ENCODE measurements at regions not wholly inside any gene's neighbourhood (a gene's known extent, or its start where the extent isn't known, plus 50 kb on each side); places are given as distances from the start of the nearest gene placed in this dataset.
A peak's percentile ranks its signal among the peaks of the same experiment; 100 is the strongest.

DNA sequence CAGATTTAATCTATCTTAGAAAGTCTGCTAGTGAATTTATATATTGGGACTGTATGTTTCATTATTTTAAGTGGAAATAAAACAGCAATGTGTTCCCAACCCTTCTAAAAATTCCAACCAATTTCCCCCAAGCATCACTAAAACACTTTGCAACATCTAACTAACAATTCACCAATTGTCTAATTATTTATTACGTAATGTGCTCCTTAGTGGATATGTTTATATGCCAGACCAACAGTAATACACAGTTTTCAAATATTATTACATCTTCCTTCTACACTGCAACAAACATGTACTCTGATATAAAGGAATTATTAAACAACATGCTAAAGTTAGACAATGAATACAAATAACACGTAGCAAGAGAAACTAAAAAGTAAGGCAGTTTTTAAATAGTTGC is 262.6 kb upstream of the THBS1 start:
- H3K4me1 ChIP-seq (ENCODE audit: control insufficient read depth in 1 of 2, insufficient read depth in 2 of 2, low read length in 2 of 2) = no peaks in the 10 kb centered on the region
- no peak overlapping the region for H3K4me3 ChIP-seq (ENCODE audit: low read depth in 1 of 2, low read length in 2 of 2)
- no peaks in the 10 kb centered on the region for H3K36me3 ChIP-seq (ENCODE audit: control insufficient read depth in 1 of 2, insufficient read depth in 2 of 2, low read length in 2 of 2)
- no peaks in the 10 kb centered on the region for H3K27me3 ChIP-seq (ENCODE audit: low read depth, low read length)
- peaks cover 0 to 11% of the 10 kb centered on the region in 2 donors for H3K9me3 ChIP-seq (ENCODE audit: control insufficient read depth in 1 of 2, low read length in 2 of 2)
- H3K27ac ChIP-seq (ENCODE audit: low read length) = peak overlapping the region; percentile 12

DNA sequence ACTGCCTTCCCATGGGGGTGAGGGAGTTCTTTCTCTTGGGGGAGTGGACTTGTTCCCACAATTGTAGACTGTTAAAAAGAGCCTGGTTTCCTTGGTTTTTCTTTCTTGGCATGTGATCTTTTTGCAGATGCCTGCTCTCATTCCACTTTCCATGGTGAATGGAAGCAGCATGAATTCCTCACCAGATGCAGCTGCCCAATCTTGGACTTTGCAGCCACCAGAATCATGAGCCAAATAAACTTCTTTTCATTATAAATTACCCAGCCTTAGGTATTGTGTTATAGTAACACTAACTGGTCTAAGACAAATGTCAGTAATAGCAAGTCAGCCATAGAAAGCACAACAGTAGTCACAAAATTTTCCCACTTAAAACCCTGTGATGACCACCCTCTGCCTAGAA is 260.5 kb upstream of the THBS1 start:
- Histone ChIP-seq H3K36me3 (ENCODE audit: control insufficient read depth in 1 of 2, insufficient read depth in 2 of 2, low read length in 2 of 2) (no peaks in the 10 kb centered on the region), H3K4me3 (ENCODE audit: low read depth in 1 of 2, low read length in 2 of 2) (no peak overlapping the region), H3K9me3 (ENCODE audit: control insufficient read depth in 1 of 2, low read length in 2 of 2) (peaks cover 0 to 11% of the 10 kb centered on the region in 2 donors), H3K27me3 (ENCODE audit: low read depth, low read length) (no peaks in the 10 kb centered on the region), H3K4me1 (ENCODE audit: control insufficient read depth in 1 of 2, insufficient read depth in 2 of 2, low read length in 2 of 2) (no peaks in the 10 kb centered on the region), H3K27ac (ENCODE audit: low read length) (no peak overlapping the region)

DNA sequence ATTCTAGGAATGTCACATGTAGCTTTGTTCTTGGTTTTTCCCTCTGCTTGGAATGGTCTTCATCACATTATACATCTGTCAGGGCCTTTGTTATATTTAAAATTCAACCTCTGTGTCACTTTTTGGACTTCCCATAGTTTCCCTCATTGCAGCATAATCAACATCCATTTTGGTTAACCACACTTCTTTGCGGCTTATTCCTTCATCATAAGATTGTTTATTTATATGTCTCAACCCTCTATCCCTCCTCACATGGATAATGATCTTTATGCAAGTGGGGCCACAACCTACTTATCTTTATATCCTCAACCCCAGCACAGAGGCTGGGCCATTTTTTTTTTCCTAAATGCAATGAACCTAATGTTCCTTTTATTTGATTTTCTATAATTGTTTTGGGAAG is 260.0 kb upstream of the THBS1 start:
- Histone ChIP-seq H3K4me3 (ENCODE audit: low read depth in 1 of 2, low read length in 2 of 2) (no peak overlapping the region), H3K27ac (ENCODE audit: low read length) (no peak overlapping the region), H3K4me1 (ENCODE audit: control insufficient read depth in 1 of 2, insufficient read depth in 2 of 2, low read length in 2 of 2) (no peaks in the 10 kb centered on the region), H3K36me3 (ENCODE audit: control insufficient read depth in 1 of 2, insufficient read depth in 2 of 2, low read length in 2 of 2) (no peaks in the 10 kb centered on the region), H3K9me3 (ENCODE audit: control insufficient read depth in 1 of 2, low read length in 2 of 2) (peaks cover 0 to 11% of the 10 kb centered on the region in 2 donors), H3K27me3 (ENCODE audit: low read depth, low read length) (no peaks in the 10 kb centered on the region)

DNA sequence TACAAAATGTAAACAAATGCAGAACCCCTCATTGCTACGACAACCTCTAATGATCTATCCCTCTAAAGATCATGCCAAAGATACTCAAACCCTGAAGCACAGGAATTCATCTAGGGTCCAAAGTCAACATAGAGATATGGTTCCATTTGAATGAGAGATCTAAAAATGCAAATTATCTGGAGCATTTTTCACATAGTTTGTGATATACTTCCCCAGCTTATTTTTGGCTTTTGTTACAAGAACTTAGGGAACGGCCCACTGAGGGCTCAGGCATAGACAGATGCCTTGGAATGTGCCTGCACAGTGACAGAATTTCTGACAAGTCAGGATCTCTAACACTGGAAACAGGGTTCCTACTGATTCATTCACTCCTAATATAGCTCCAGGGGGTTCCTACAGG is 258.9 kb upstream of the THBS1 start:
- no peaks in the 10 kb centered on the region for H3K27me3 ChIP-seq (ENCODE audit: low read depth, low read length)

DNA sequence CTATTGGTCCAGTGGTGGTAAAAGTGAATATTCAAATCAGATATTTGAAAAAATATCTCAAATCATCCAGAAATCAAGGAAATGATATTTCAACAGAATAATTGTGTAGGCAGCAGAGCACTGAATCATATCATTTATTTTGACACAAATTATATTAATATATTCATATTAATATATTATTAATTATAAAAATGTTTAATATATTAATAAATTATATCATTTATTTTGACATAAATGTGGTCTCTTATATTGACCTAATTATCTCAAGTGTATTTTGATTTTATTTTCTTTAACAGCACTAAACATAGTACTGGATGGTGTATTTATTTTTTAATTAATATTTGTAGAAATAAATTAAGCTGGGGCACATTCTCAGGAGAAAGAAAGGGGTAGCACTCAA is 257.7 kb upstream of the THBS1 start:
- H3K27ac ChIP-seq (ENCODE audit: low read length) = no peak overlapping the region
- peaks cover 0 to 11% of the 10 kb centered on the region in 2 donors for H3K9me3 ChIP-seq (ENCODE audit: control insufficient read depth in 1 of 2, low read length in 2 of 2)
- no peaks in the 10 kb centered on the region for H3K4me1 ChIP-seq (ENCODE audit: control insufficient read depth in 1 of 2, insufficient read depth in 2 of 2, low read length in 2 of 2)
- no peaks in the 10 kb centered on the region for H3K27me3 ChIP-seq (ENCODE audit: low read depth, low read length)
- no peaks in the 10 kb centered on the region for H3K36me3 ChIP-seq (ENCODE audit: control insufficient read depth in 1 of 2, insufficient read depth in 2 of 2, low read length in 2 of 2)
- H3K4me3 ChIP-seq (ENCODE audit: low read depth in 1 of 2, low read length in 2 of 2) = no peak overlapping the region

More for the DNA sequence above, 258.9 kb upstream of the THBS1 start:
- Histone ChIP-seq H3K4me1 (ENCODE audit: control insufficient read depth in 1 of 2, insufficient read depth in 2 of 2, low read length in 2 of 2) (no peaks in the 10 kb centered on the region), H3K9me3 (ENCODE audit: control insufficient read depth in 1 of 2, low read length in 2 of 2) (peaks cover 0 to 11% of the 10 kb centered on the region in 2 donors), H3K27ac (ENCODE audit: low read length) (no peak overlapping the region), H3K4me3 (ENCODE audit: low read depth in 1 of 2, low read length in 2 of 2) (no peak overlapping the region), H3K36me3 (ENCODE audit: control insufficient read depth in 1 of 2, insufficient read depth in 2 of 2, low read length in 2 of 2) (no peaks in the 10 kb centered on the region)

DNA sequence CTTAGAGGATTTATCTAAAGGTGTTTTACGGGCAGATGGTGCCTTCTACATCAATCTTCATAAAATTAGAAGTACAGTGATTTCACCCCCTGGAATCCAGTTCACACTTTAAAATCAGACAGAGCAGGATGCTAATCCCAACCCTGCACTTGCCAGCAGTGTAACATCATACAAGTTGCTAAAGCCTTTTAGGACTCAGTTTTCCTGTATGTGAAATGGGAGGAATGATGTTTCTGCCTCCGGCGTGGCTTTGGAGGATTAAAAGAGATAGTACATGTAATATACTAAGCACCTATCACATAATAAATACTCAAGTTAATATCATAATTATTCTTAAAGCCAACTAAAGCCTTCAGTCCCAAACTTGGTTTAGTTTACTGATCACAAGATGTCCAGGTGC is 257.2 kb upstream of the THBS1 start:
- Histone ChIP-seq H3K4me1 (ENCODE audit: control insufficient read depth in 1 of 2, insufficient read depth in 2 of 2, low read length in 2 of 2) (no peaks in the 10 kb centered on the region), H3K36me3 (ENCODE audit: control insufficient read depth in 1 of 2, insufficient read depth in 2 of 2, low read length in 2 of 2) (no peaks in the 10 kb centered on the region), H3K27ac (ENCODE audit: low read length) (no peak overlapping the region)

DNA sequence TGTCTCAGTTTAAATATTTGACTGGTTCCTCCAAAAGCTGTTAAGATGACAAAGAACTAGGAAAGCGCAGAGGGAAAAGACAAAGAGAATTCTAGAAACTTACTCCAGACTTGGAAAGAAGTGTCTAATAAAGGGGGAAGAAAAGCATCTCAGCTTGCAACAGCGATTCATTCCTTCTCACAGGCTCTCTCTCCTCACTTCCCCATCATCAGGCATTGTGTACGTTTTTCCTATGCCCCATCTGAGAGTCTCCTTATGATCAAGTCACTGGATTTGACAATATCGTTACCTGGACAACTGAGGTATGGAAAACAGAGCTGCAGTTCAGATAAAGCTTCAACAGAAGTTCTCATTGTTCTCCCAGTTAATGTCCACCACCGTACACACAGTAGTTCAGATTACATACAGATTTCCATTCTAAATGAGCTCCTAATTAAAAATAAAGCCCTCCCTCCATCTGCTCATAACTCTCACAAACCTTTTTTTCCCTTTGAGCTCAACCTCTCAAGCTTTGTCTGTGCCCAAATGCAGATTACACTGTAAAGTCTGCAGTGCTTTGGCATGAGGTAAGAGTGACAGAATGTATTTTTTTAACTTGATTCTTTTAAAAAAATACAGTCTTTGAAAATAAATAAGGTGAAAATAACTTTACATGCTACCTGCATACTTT is 254.4 kb upstream of the THBS1 start:
- no peaks in the 10 kb centered on the region for H3K4me1 ChIP-seq (ENCODE audit: control insufficient read depth in 1 of 2, insufficient read depth in 2 of 2, low read length in 2 of 2)
- H3K27ac ChIP-seq (ENCODE audit: low read length) = no peak overlapping the region
- H3K36me3 ChIP-seq (ENCODE audit: control insufficient read depth in 1 of 2, insufficient read depth in 2 of 2, low read length in 2 of 2) = no peaks in the 10 kb centered on the region
- H3K4me3 ChIP-seq (ENCODE audit: low read depth in 1 of 2, low read length in 2 of 2) = no peak overlapping the region
- H3K9me3 ChIP-seq (ENCODE audit: control insufficient read depth in 1 of 2, low read length in 2 of 2) = no peaks in the 10 kb centered on the region
- H3K27me3 ChIP-seq (ENCODE audit: low read depth, low read length) = no peaks in the 10 kb centered on the region

More for the DNA sequence above, 257.2 kb upstream of the THBS1 start:
- H3K9me3 ChIP-seq (ENCODE audit: control insufficient read depth in 1 of 2, low read length in 2 of 2) = peaks cover 0 to 11% of the 10 kb centered on the region in 2 donors
- no peak overlapping the region for H3K4me3 ChIP-seq (ENCODE audit: low read depth in 1 of 2, low read length in 2 of 2)
- H3K27me3 ChIP-seq (ENCODE audit: low read depth, low read length) = no peaks in the 10 kb centered on the region

DNA sequence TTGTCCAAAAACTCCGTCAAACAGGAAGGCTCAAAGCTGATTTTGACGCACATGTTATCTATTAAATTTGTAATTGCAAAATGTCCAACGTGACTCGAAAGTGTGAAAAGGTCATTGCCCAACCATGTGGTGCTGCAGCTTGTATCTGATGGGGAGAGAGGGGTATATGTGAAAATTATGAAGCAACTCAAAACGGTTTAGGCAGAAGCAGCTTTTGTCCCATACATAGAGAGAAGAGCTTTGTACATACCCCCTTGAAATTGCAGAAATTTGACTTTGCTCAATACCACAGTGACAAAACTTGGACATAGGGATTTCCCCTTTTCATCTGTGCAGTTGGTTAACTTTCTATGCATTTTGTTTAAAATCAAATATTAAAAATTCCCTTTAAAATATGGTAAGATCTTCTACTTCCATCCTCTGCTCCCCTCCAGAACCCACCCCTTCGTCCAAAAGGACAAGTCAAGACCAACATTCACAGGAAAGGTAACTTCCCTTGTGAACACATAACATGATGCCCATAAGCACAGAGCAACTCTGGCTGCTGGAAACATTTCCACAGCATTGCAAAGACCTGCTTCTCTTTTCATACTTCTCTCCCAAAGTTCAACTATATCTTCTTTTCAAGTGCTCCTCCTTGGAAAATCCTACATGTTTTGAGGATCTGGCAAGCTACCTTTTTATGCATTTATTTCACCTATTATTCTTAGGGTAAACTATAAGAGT is 253.7 kb upstream of the THBS1 start:
- Histone ChIP-seq H3K4me1 (ENCODE audit: control insufficient read depth in 1 of 2, insufficient read depth in 2 of 2, low read length in 2 of 2) (no peaks in the 10 kb centered on the region), H3K27ac (ENCODE audit: low read length) (no peak overlapping the region), H3K36me3 (ENCODE audit: control insufficient read depth in 1 of 2, insufficient read depth in 2 of 2, low read length in 2 of 2) (no peaks in the 10 kb centered on the region), H3K4me3 (ENCODE audit: low read depth in 1 of 2, low read length in 2 of 2) (no peak overlapping the region), H3K27me3 (ENCODE audit: low read depth, low read length) (no peaks in the 10 kb centered on the region), H3K9me3 (ENCODE audit: control insufficient read depth in 1 of 2, low read length in 2 of 2) (no peaks in the 10 kb centered on the region)

DNA sequence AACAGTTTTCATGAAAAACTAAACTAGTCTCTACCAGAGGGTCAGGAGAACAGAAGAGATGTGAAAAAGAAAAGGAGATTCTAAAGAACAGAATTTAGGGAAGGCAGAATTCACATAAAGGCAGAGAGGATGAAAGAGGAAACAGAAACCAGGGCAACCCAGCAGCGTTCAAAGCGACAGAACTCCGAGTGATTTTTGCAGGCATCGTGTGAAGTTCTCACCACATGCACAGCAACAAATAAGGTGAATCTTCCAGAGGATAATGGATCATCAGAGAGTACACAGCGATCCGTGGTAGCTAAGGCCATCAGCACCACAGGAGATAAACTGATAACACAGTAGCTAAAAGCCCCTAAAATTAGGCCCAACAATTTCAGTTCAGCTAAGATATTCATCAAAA is 250.8 kb upstream of the THBS1 start:
- Histone ChIP-seq H3K9me3 (ENCODE audit: control insufficient read depth in 1 of 2, low read length in 2 of 2) (no peaks in the 10 kb centered on the region), H3K27me3 (ENCODE audit: low read depth, low read length) (no peaks in the 10 kb centered on the region), H3K4me1 (ENCODE audit: control insufficient read depth in 1 of 2, insufficient read depth in 2 of 2, low read length in 2 of 2) (peaks cover 0 to 14% of the 10 kb centered on the region in 2 donors), H3K4me3 (ENCODE audit: low read depth in 1 of 2, low read length in 2 of 2) (no peak overlapping the region), H3K36me3 (ENCODE audit: control insufficient read depth in 1 of 2, insufficient read depth in 2 of 2, low read length in 2 of 2) (no peaks in the 10 kb centered on the region), H3K27ac (ENCODE audit: low read length) (no peak overlapping the region)

DNA sequence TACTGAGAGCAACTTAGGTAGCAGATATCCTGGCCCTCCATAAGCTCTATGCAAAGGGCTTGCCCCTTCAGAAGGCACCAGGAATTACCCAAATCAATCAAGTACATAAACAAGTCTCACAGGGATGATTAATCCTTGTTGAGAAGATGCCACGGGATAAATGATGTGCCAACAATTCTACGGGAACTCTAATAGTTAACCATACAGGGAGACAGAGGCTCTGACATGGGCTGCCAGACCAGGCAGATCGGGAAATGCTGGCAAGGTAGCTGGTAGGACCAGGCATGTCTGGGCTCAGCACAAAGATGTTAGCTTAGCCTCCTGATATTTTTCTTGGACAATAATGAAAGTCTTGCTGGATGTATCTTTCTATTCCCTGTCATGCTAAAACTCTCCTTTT is 249.3 kb upstream of the THBS1 start:
- no peaks in the 10 kb centered on the region for H3K9me3 ChIP-seq (ENCODE audit: control insufficient read depth in 1 of 2, low read length in 2 of 2)
- H3K27ac ChIP-seq (ENCODE audit: low read length) = no peak overlapping the region
- H3K27me3 ChIP-seq (ENCODE audit: low read depth, low read length) = no peaks in the 10 kb centered on the region
- peaks cover 0 to 18% of the 10 kb centered on the region in 2 donors for H3K4me1 ChIP-seq (ENCODE audit: control insufficient read depth in 1 of 2, insufficient read depth in 2 of 2, low read length in 2 of 2)
- no peaks in the 10 kb centered on the region for H3K36me3 ChIP-seq (ENCODE audit: control insufficient read depth in 1 of 2, insufficient read depth in 2 of 2, low read length in 2 of 2)
- H3K4me3 ChIP-seq (ENCODE audit: low read depth in 1 of 2, low read length in 2 of 2) = no peak overlapping the region

DNA sequence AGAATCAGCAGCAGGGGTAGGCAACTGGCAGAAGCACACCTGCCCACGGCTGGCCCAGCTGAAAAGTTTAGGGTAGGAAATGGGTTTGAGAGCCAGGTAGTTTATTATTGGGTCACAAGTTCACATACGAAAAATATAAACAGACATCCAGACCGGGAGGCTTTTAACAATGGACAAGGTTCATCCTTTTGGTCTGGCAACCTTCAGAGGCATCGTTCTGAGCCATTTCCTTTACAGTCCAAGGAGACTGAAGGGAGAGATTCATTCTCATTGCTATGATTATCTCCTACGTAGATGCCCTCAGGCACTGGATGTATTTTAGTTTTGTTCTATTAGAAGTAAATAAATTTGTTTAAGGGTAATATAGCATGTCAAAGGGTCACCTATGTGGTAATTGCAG is 248.0 kb upstream of the THBS1 start:
- Histone ChIP-seq H3K27me3 (ENCODE audit: low read depth, low read length) (no peaks in the 10 kb centered on the region), H3K9me3 (ENCODE audit: control insufficient read depth in 1 of 2, low read length in 2 of 2) (no peaks in the 10 kb centered on the region), H3K4me3 (ENCODE audit: low read depth in 1 of 2, low read length in 2 of 2) (no peak overlapping the region), H3K36me3 (ENCODE audit: control insufficient read depth in 1 of 2, insufficient read depth in 2 of 2, low read length in 2 of 2) (no peaks in the 10 kb centered on the region), H3K4me1 (ENCODE audit: control insufficient read depth in 1 of 2, insufficient read depth in 2 of 2, low read length in 2 of 2) (peaks cover 0 to 18% of the 10 kb centered on the region in 2 donors), H3K27ac (ENCODE audit: low read length) (no peak overlapping the region)

Data from muscle layer of duodenum (tissue), 2 donors.